K562 (cell line): ENCODE measurements at regions not wholly inside any gene's neighbourhood (a gene's known extent, or its start where the extent isn't known, plus 50 kb on each side); places are given as distances from the start of the nearest gene placed in this dataset.

Experiments
- CEBPB ChIP-seq: fragments of 450-650 bp; IDR thresholded peaks from 2 replicates; pipeline ENCODE4 v1.6.1; 2016; ENCODE audit warnings: missing genetic modification characterization, missing compliant biosample characterization
- CTCF ChIP-seq, 3 experiments: IDR thresholded peaks in 2 of 3; conservative IDR thresholded peaks in 1 of 3; 2 replicates each; pipeline ENCODE4 v1.5.1; 2011 to 2012; ENCODE audit warnings: low read length in 3 of 3, mild to moderate bottlenecking in 3 of 3, control low read depth in 2 of 3, improper control_type of control experiment in 1 of 3, inconsistent platforms in 1 of 3, low read depth in 1 of 3, mixed read lengths in 1 of 3, moderate library complexity in 1 of 3; ENCODE audit not compliant: insufficient read depth in 2 of 3
- CUX1 ChIP-seq: fragments of 200-800 bp; sonication (Bioruptor generic); IDR thresholded peaks from 2 replicates; pipeline ENCODE4 v1.6.1; 2016; ENCODE audit warnings: missing genetic modification characterization, missing compliant biosample characterization
- HNRNPH1 ChIP-seq: fragments of 200-400 bp; formaldehyde crosslinking; optimal IDR thresholded peaks from 2 replicates; pipeline ENCODE3; 2017; ENCODE audit warnings: low read depth, mild to moderate bottlenecking, low read length, moderate library complexity
- RAD21 ChIP-seq, 2 experiments: fragments of 250-450 bp in 1 of 2; fragments of 450-650 bp in 1 of 2; sonication (Bioruptor Pico) in 1 of 2; formaldehyde crosslinking in 1 of 2; IDR thresholded peaks in 1 of 2; conservative IDR thresholded peaks in 1 of 2; 2 replicates each; pipeline versions ENCODE4 v1.4.0 to v1.8.0; 2020 to 2022; ENCODE audit warnings: mild to moderate bottlenecking in 2 of 2, moderate library complexity in 1 of 2
- SP1 ChIP-seq: sonication (generic); formaldehyde crosslinking; IDR thresholded peaks from 2 replicates; pipeline ENCODE4 v1.8.1; 2022; ENCODE audit warnings: mild to moderate bottlenecking, missing genetic modification reagents
- ZNF274 ChIP-seq: IDR thresholded peaks from 2 replicates; pipeline ENCODE4 v1.6.1; 2011; ENCODE audit warnings: low read depth, mild to moderate bottlenecking, low read length, moderate library complexity, borderline replicate concordance

- TF ChIP-seq CEBPB (no peak), SP1 (CRISPR knock-in tag) (no peak), CTCF (IDR thresholded peaks at IDR 0.05 in 2 of 3, conservative IDR thresholded peaks at IDR 0.05 in 1 of 3; ENCODE audit: insufficient read depth in 2 of 3, low read depth in 1 of 3, low read length in 3 of 3) (no peak), ZNF274 (no peak), CUX1 (CRISPR knock-in tag) (no peak), RAD21 (CRISPR knock-in tag; conservative IDR thresholded peaks at IDR 0.05 in 1 of 2, IDR thresholded peaks at IDR 0.05 in 1 of 2) (no peak), HNRNPH1 (no peak)
Observed at GRCh38 chr11:29578806-29579205, 438.0 kb downstream of the KCNA4 start.
